ENCODE measurements at regions not wholly inside any gene's neighbourhood (a gene's known extent, or its start where the extent isn't known, plus 50 kb on each side); places are given as distances from the start of the nearest gene placed in this dataset.

GRCh38 chr13:90307136-90307535, 1040.4 kb upstream of the MIR17HG start:
- WGBS (ENCODE audit: missing lambda C conversion rate): 79% methylated on average over 6 of the region's 6 CpGs
- no peak overlapping the region for H3K27ac ChIP-seq
- no peaks in the 10 kb centered on the region for H3K4me1 ChIP-seq
- H3K9me3 ChIP-seq: no peaks in the 10 kb centered on the region
- FAIRE-seq (no peak), DNase-seq (ENCODE audit: low read depth in 1 of 2, low spot score in 1 of 2) (no peak), ATAC-seq (no peak)
- H3K4me2 ChIP-seq: no peak overlapping the region
- ChIA-PET CTCF (no interaction called here), POLR2A (no interaction called here)
- TF ChIP-seq POLR2A (IDR thresholded peaks at IDR 0.05; ENCODE audit: low read length): no peak
- no peak for TF ChIP-seq FOSB (CRISPR knock-in tag; IDR thresholded peaks at IDR 0.05)
- no peak for TF ChIP-seq HEYL (CRISPR knock-in tag; IDR thresholded peaks at IDR 0.05)
- no peak for TF ChIP-seq RFX5 (IDR thresholded peaks at IDR 0.05)
- TF ChIP-seq ZC3H11A (IDR thresholded peaks at IDR 0.05): no peak
- TF ChIP-seq RNF2 (IDR thresholded peaks at IDR 0.05; ENCODE audit: borderline replicate concordance, low read depth): no peak
- TF ChIP-seq PBX3 (IDR thresholded peaks at IDR 0.05): no peak
- H3K4me3 ChIP-seq: no peak overlapping the region

GRCh38 chr13:90308249-90308648, 1039.2 kb upstream of the MIR17HG start:
- TF ChIP-seq CBX2 (IDR thresholded peaks at IDR 0.05; ENCODE audit: borderline replicate concordance, low read depth) (no peak), CHD4 (IDR thresholded peaks at IDR 0.05; ENCODE audit: borderline replicate concordance) (no peak), HOXA7 (CRISPR knock-in tag; IDR thresholded peaks at IDR 0.05) (no peak), EP300 (IDR thresholded peaks at IDR 0.05) (no peak), E2F6 (IDR thresholded peaks at IDR 0.05; ENCODE audit: borderline replicate concordance, low read depth) (no peak), KDM1A (IDR thresholded peaks at IDR 0.05; ENCODE audit: low read depth) (no peak), FOXS1 (CRISPR knock-in tag; IDR thresholded peaks at IDR 0.05) (no peak), ZSCAN20 (CRISPR knock-in tag; IDR thresholded peaks at IDR 0.05) (no peak)
- Histone ChIP-seq H3K27ac (no peak overlapping the region), H3K4me1 (no peaks in the 10 kb centered on the region), H3K4me3 (no peak overlapping the region), H3K9me3 (no peaks in the 10 kb centered on the region), H3K4me2 (no peak overlapping the region)
- FAIRE-seq (no peak), ATAC-seq (no peak), DNase-seq (ENCODE audit: low read depth in 1 of 2, low spot score in 1 of 2) (no peak)
- ChIA-PET POLR2A (no interaction called here), CTCF (no interaction called here)

GRCh38 chr13:90311929-90312328, 1035.6 kb upstream of the MIR17HG start:
- Histone ChIP-seq H3K4me1 (no peaks in the 10 kb centered on the region), H3K27ac (no peak overlapping the region), H3K9me3 (no peaks in the 10 kb centered on the region), H3K4me2 (no peak overlapping the region), H3K4me3 (no peak overlapping the region)
- ATAC-seq (no peak), FAIRE-seq (no peak), DNase-seq (ENCODE audit: low read depth in 1 of 2, low spot score in 1 of 2) (no peak)
- ChIA-PET POLR2A (no interaction called here), CTCF (no interaction called here)
- WGBS (ENCODE audit: missing lambda C conversion rate): 83% methylated on average over 7 of the region's 7 CpGs
- TF ChIP-seq REST (IDR thresholded peaks at IDR 0.05) (no peak), HOXB5 (CRISPR knock-in tag; IDR thresholded peaks at IDR 0.05) (no peak), JUNB (IDR thresholded peaks at IDR 0.05) (no peak), EHMT2 (IDR thresholded peaks at IDR 0.05; ENCODE audit: low read depth) (no peak), TP53 (CRISPR knock-in tag; IDR thresholded peaks at IDR 0.05) (no peak)
